Adrenal gland (tissue), 5 donors: ENCODE measurements at regions not wholly inside any gene's neighbourhood (a gene's known extent, or its start where the extent isn't known, plus 50 kb on each side); places are given as distances from the start of the nearest gene placed in this dataset.
"Not testable (repeated sequence)": the region's sequence is repeated elsewhere in the genome, so short reads cannot be mapped to it uniquely, and the experiment has no call there.

Source experiments
- CTCF ChIP-seq, 6 experiments: fragments of 450-650 bp in 4 of 6; fragments of 200-600 bp in 2 of 6; sonication (generic) in 1 of 6; IDR thresholded peaks; 1 replicate in 5 of 6; 2 replicates in 1 of 6; pipeline versions ENCODE4 v1.5.1 to v1.8.0; 2016 to 2021; ENCODE audit warnings: antibody characterized with exemption in 6 of 6, mild to moderate bottlenecking in 2 of 6, moderate library complexity in 1 of 6
- POLR2A ChIP-seq, 2 donors: fragments of 450-650 bp; IDR thresholded peaks; one replicate each; pipeline ENCODE4 v1.6.1; 2017; ENCODE audit warnings: antibody characterized with exemption in 2 of 2, mild to moderate bottlenecking in 2 of 2, moderate library complexity in 1 of 2
- donor health status: DM: no; HTN: no; CAD: no.

GRCh38 chr7:150039061-150039460 is 165.3 kb downstream of the ATP6V0E2 start:
- TF ChIP-seq CTCF, POLR2A (IDR thresholded peaks at IDR 0.05): not testable (repeated sequence)
